GM23338 (cell line): ENCODE measurements at regions not wholly inside any gene's neighbourhood (a gene's known extent, or its start where the extent isn't known, plus 50 kb on each side); places are given as distances from the start of the nearest gene placed in this dataset.

Experiments
- ATAC-seq: fragments of 200-7000 bp; cut with Tn5 transposase; 3 replicates; pipeline ENCODE4 v1.9.1; 2020
- DNase-seq: peaks from one replicate; pipeline ENCODE4 v3.0.0-alpha.2; 2015; ENCODE audit warnings: low spot score
- H2AFZ ChIP-seq: fragments of 200-600 bp; sonication (generic); 2 replicates; pipeline ENCODE4 v1.8.0; 2016; ENCODE audit warnings: antibody characterized with exemption, mild to moderate bottlenecking, moderate library complexity
- H3F3A ChIP-seq: fragments of 200-600 bp; sonication (generic); replicated peaks from 2 replicates; pipeline ENCODE4 v1.8.0; 2017; ENCODE audit warnings: antibody characterized with exemption, mixed run types, low read depth
- H3K27ac ChIP-seq: fragments of 200-600 bp; sonication (generic); 2 replicates; pipeline ENCODE4 v1.6.1; 2016; ENCODE audit warnings: low read depth
- H3K27me3 ChIP-seq: fragments of 200-600 bp; sonication (generic); 2 replicates; pipeline ENCODE4 v1.8.0; 2016; ENCODE audit warnings: mild to moderate bottlenecking, mixed run types, moderate library complexity; ENCODE audit not compliant: insufficient read depth
- H3K36me3 ChIP-seq: fragments of 200-600 bp; sonication (generic); 2 replicates; pipeline ENCODE4 v1.8.0; 2016; ENCODE audit warnings: mild to moderate bottlenecking; ENCODE audit not compliant: insufficient read depth
- H3K4me1 ChIP-seq: fragments of 200-600 bp; sonication (generic); 2 replicates; pipeline ENCODE4 v1.8.0; 2016; ENCODE audit warnings: mild to moderate bottlenecking, moderate library complexity; ENCODE audit not compliant: insufficient read depth
- H3K4me2 ChIP-seq: fragments of 200-600 bp; sonication (generic); 2 replicates; pipeline ENCODE4 v1.7.1; 2017; ENCODE audit warnings: mixed run types
- H3K4me3 ChIP-seq: fragments of 200-600 bp; sonication (generic); 2 replicates; pipeline ENCODE4 v1.6.1; 2016; ENCODE audit warnings: mixed run types
- H3K79me2 ChIP-seq: fragments of 200-600 bp; sonication (generic); replicated peaks from 2 replicates; pipeline ENCODE4 v1.8.0; 2017; ENCODE audit warnings: mild to moderate bottlenecking; ENCODE audit not compliant: insufficient read depth
- H3K9me2 ChIP-seq: fragments of 200-600 bp; sonication (generic); 2 replicates; pipeline ENCODE4 v1.8.0; 2017; ENCODE audit not compliant: insufficient read depth
- H4K20me1 ChIP-seq: fragments of 200-600 bp; sonication (generic); replicated peaks from 2 replicates; pipeline ENCODE4 v1.8.0; 2017; ENCODE audit warnings: mild to moderate bottlenecking; ENCODE audit not compliant: insufficient read depth
- H3K27ac Mint-ChIP-seq: 2 replicates; pipeline ENCODE4 v1.8.0; 2020; ENCODE audit warnings: inconsistent platforms, mild to moderate bottlenecking, moderate library complexity, mixed read lengths
- H3K27me3 Mint-ChIP-seq: 3 replicates; pipeline ENCODE4 v1.8.0; 2022; ENCODE audit warnings: low read depth, mild to moderate bottlenecking, moderate library complexity, mixed read lengths, inconsistent platforms; ENCODE audit not compliant: insufficient read depth, poor library complexity
- H3K36me3 Mint-ChIP-seq: 3 replicates; pipeline ENCODE4 v1.8.0; 2021; ENCODE audit warnings: low read depth, mild to moderate bottlenecking, inconsistent platforms, moderate library complexity, mixed read lengths
- H3K4me1 Mint-ChIP-seq: 3 replicates; pipeline ENCODE4 v1.8.0; 2020; ENCODE audit warnings: mild to moderate bottlenecking, inconsistent platforms, mixed read lengths
- H3K4me3 Mint-ChIP-seq: 3 replicates; pipeline ENCODE4 v1.8.0; 2021; ENCODE audit warnings: moderate library complexity, mild to moderate bottlenecking, inconsistent platforms, mixed read lengths
- H3K9me3 Mint-ChIP-seq: 3 replicates; pipeline ENCODE4 v1.8.0; 2020; ENCODE audit warnings: moderate library complexity, mild to moderate bottlenecking, inconsistent platforms, mixed read lengths
- CTCF ChIP-seq, 2 experiments: fragments of 200-600 bp in 1 of 2; sonication (generic) in 1 of 2; conservative IDR thresholded peaks; 2 replicates each; pipeline versions ENCODE4 v1.5.1 to v1.6.1; 2016 to 2017; ENCODE audit warnings: antibody characterized with exemption in 2 of 2, low read depth in 2 of 2, mild to moderate bottlenecking in 2 of 2, moderate library complexity in 1 of 2
- ETS1 ChIP-seq: IDR thresholded peaks from 2 replicates; pipeline ENCODE4 v1.6.1; 2016; ENCODE audit warnings: antibody characterized with exemption
- EZH2 ChIP-seq: fragments of 200-600 bp; sonication (generic); IDR thresholded peaks from one replicate; pipeline ENCODE4 v1.8.0; 2017; ENCODE audit warnings: antibody characterized with exemption, mild to moderate bottlenecking, low read depth; ENCODE audit not compliant: unreplicated experiment
- POLR2AphosphoS5 ChIP-seq: IDR thresholded peaks from 2 replicates; pipeline ENCODE4 v1.6.1; 2016; ENCODE audit warnings: antibody characterized with exemption, low read depth
- REST ChIP-seq: IDR thresholded peaks from one replicate; pipeline ENCODE4 v1.6.1; 2018; ENCODE audit warnings: antibody characterized with exemption; ENCODE audit not compliant: unreplicated experiment
- STAT1 ChIP-seq: IDR thresholded peaks from one replicate; pipeline ENCODE4 v1.6.1; 2016; ENCODE audit warnings: antibody characterized with exemption; ENCODE audit not compliant: unreplicated experiment
- ZNF114 ChIP-seq: fragments of 250-450 bp; sonication (Bioruptor Pico); IDR thresholded peaks from 2 replicates; pipeline ENCODE4 v1.5.0; 2020; ENCODE audit warnings: mild to moderate bottlenecking, moderate library complexity
- ZNF331 ChIP-seq: fragments of 250-450 bp; sonication (Bioruptor Pico); IDR thresholded peaks from 2 replicates; pipeline ENCODE4 v1.5.0; 2020; ENCODE audit warnings: low read depth, mild to moderate bottlenecking, moderate library complexity

- Histone ChIP-seq H3K27me3 (no peaks in the 10 kb centered on the region), H3K9me2 (no peaks in the 10 kb centered on the region), H3K79me2 (no peaks in the 10 kb centered on the region), H4K20me1 (no peaks in the 10 kb centered on the region), H3K27ac (no peak overlapping the region), H3K4me3 (no peak overlapping the region), H3F3A (no peaks in the 10 kb centered on the region), H2AFZ (no peak overlapping the region), H3K4me1 (peaks cover 17% of the 10 kb centered on the region), H3K4me2 (no peak overlapping the region), H3K36me3 (no peaks in the 10 kb centered on the region)
- no peak for TF ChIP-seq ZNF331 (CRISPR knock-in tag)
- peak; percentile 86 to 98 for TF ChIP-seq CTCF (conservative IDR thresholded peaks at IDR 0.05; ENCODE audit: low read depth in 2 of 2)
- peaks cover 14% of the 10 kb centered on the region; the same call in 2 of the 3 replicates for H3K4me1 Mint-ChIP-seq
- DNase-seq (peak; percentile 80), ATAC-seq (peak; percentile 97)
- H3K27me3 Mint-ChIP-seq = peaks cover 2% of the 10 kb centered on the region
- no peaks in the 10 kb centered on the region for H3K9me3 Mint-ChIP-seq
- H3K27ac Mint-ChIP-seq = no peak overlapping the region
- no peaks in the 10 kb centered on the region for H3K36me3 Mint-ChIP-seq
- H3K4me3 Mint-ChIP-seq = no peak overlapping the region
Measured at GRCh38 chr15:98177966-98178592, 217.6 kb downstream of the ARRDC4 start.

GRCh38 chr15:98178861-98179260 is 218.4 kb downstream of the ARRDC4 start:
- ATAC-seq (peak; percentile 49), DNase-seq (peak; percentile 30)
- peaks cover 2% of the 10 kb centered on the region for H3K27me3 Mint-ChIP-seq
- H3K4me1 Mint-ChIP-seq = peaks cover 14% of the 10 kb centered on the region; the same call in 2 of the 3 replicates
- no peak for TF ChIP-seq POLR2AphosphoS5
- no peak for TF ChIP-seq ZNF114 (CRISPR knock-in tag)
- TF ChIP-seq EZH2 = no peak
- no peak for TF ChIP-seq REST
- no peak for TF ChIP-seq STAT1
- no peak for TF ChIP-seq ZNF331 (CRISPR knock-in tag)
- TF ChIP-seq ETS1 = no peak
- TF ChIP-seq CTCF (conservative IDR thresholded peaks at IDR 0.05; ENCODE audit: low read depth in 2 of 2) = no peak
- no peaks in the 10 kb centered on the region for H3K9me3 Mint-ChIP-seq
- Histone ChIP-seq H2AFZ (no peak overlapping the region), H4K20me1 (no peaks in the 10 kb centered on the region), H3K9me2 (no peaks in the 10 kb centered on the region), H3K4me2 (no peak overlapping the region), H3K4me3 (no peak overlapping the region), H3K27me3 (no peaks in the 10 kb centered on the region), H3F3A (no peaks in the 10 kb centered on the region), H3K4me1 (peaks cover 9% of the 10 kb centered on the region; the same call in 1 of the 2 replicates), H3K27ac (no peak overlapping the region), H3K36me3 (no peaks in the 10 kb centered on the region), H3K79me2 (no peaks in the 10 kb centered on the region)
- no peak overlapping the region for H3K4me3 Mint-ChIP-seq
- H3K36me3 Mint-ChIP-seq = no peaks in the 10 kb centered on the region
- no peak overlapping the region for H3K27ac Mint-ChIP-seq
